ENCODE measurements at regions not wholly inside any gene's neighbourhood (a gene's known extent, or its start where the extent isn't known, plus 50 kb on each side); places are given as distances from the start of the nearest gene placed in this dataset.

GRCh38 chr2:107248932-107249331, 363.0 kb upstream of the ST6GAL2 start:
- Histone ChIP-seq H3K14ac (ENCODE audit: low read length) (no peak overlapping the region), H3K79me2 (ENCODE audit: control insufficient read depth, insufficient read depth, low read length, poor library complexity) (no peaks in the 10 kb centered on the region), H3K23ac (ENCODE audit: low read length) (no peak overlapping the region), H4K8ac (ENCODE audit: low read depth, low read length) (no peak overlapping the region), H4K12ac (ENCODE audit: low read depth, low read length) (no peak overlapping the region), H4K91ac (ENCODE audit: low read depth, low read length) (no peak overlapping the region), H2BK5ac (ENCODE audit: low read depth, low read length, poor library complexity) (no peak overlapping the region), H3K9me3 (ENCODE audit: insufficient read depth, low read depth, low read length) (no peaks in the 10 kb centered on the region), H2AFZ (ENCODE audit: insufficient read depth, low read length, poor library complexity) (no peak overlapping the region), H3K27me3 (ENCODE audit: insufficient read depth, low read length) (no peaks in the 10 kb centered on the region), H3K4ac (ENCODE audit: low read depth, low read length) (no peak overlapping the region), H3K4me3 (ENCODE audit: low read depth, low read length) (no peak overlapping the region), H3K4me1 (ENCODE audit: control insufficient read depth in 1 of 2, insufficient read depth in 2 of 2, low read length in 2 of 2) (no peaks in the 10 kb centered on the region), H2BK120ac (ENCODE audit: insufficient read depth, low read length, poor library complexity) (no peak overlapping the region), H3K36me3 (ENCODE audit: control insufficient read depth in 1 of 2, insufficient read depth in 2 of 2, low read length in 2 of 2) (no peaks in the 10 kb centered on the region), H3K27ac (ENCODE audit: low read depth, low read length) (no peak overlapping the region), H2BK12ac (ENCODE audit: low read length) (no peak overlapping the region), H3K9ac (ENCODE audit: low read length) (no peak overlapping the region), H3K4me2 (ENCODE audit: low read length) (no peak overlapping the region), H3K79me1 (ENCODE audit: low read length) (no peaks in the 10 kb centered on the region), H3K18ac (ENCODE audit: low read length) (no peak overlapping the region), H2AK5ac (ENCODE audit: low read length) (no peak overlapping the region)
- WGBS (ENCODE audit: extremely low coverage, insufficient coverage, insufficient read length) = no CpG with 5 or more reads among the region's 1 CpG
- no peak for DNase-seq

GRCh38 chr2:107255744-107256143, 369.8 kb upstream of the ST6GAL2 start:
- no CpG with 5 or more reads among the region's 14 CpGs for WGBS (ENCODE audit: extremely low coverage, insufficient coverage, insufficient read length)
- no peak overlapping the region for H3K9ac ChIP-seq (ENCODE audit: low read length)
- H3K23ac ChIP-seq (ENCODE audit: low read length) = no peak overlapping the region
- no peak for DNase-seq
- H3K4me2 ChIP-seq (ENCODE audit: low read length) = no peak overlapping the region
- no peaks in the 10 kb centered on the region for H3K79me1 ChIP-seq (ENCODE audit: low read length)
- H2BK120ac ChIP-seq (ENCODE audit: insufficient read depth, low read length, poor library complexity) = no peak overlapping the region
- no peak overlapping the region for H3K4me3 ChIP-seq (ENCODE audit: low read depth, low read length)
- no peak overlapping the region for H2AK5ac ChIP-seq (ENCODE audit: low read length)
- no peaks in the 10 kb centered on the region for H3K36me3 ChIP-seq (ENCODE audit: control insufficient read depth in 1 of 2, insufficient read depth in 2 of 2, low read length in 2 of 2)
- H3K79me2 ChIP-seq (ENCODE audit: control insufficient read depth, insufficient read depth, low read length, poor library complexity) = no peaks in the 10 kb centered on the region
- H3K4me1 ChIP-seq (ENCODE audit: control insufficient read depth in 1 of 2, insufficient read depth in 2 of 2, low read length in 2 of 2) = no peaks in the 10 kb centered on the region
- no peak overlapping the region for H4K8ac ChIP-seq (ENCODE audit: low read depth, low read length)
- no peak overlapping the region for H4K12ac ChIP-seq (ENCODE audit: low read depth, low read length)
- H3K9me3 ChIP-seq (ENCODE audit: insufficient read depth, low read depth, low read length) = no peaks in the 10 kb centered on the region
- no peak overlapping the region for H4K91ac ChIP-seq (ENCODE audit: low read depth, low read length)
- no peak overlapping the region for H3K4ac ChIP-seq (ENCODE audit: low read depth, low read length)
- no peak overlapping the region for H2AFZ ChIP-seq (ENCODE audit: insufficient read depth, low read length, poor library complexity)
- H2BK12ac ChIP-seq (ENCODE audit: low read length) = no peak overlapping the region
- H2BK5ac ChIP-seq (ENCODE audit: low read depth, low read length, poor library complexity) = no peak overlapping the region
- no peaks in the 10 kb centered on the region for H3K27me3 ChIP-seq (ENCODE audit: insufficient read depth, low read length)
- no peak overlapping the region for H3K14ac ChIP-seq (ENCODE audit: low read length)
- H3K27ac ChIP-seq (ENCODE audit: low read depth, low read length) = no peak overlapping the region
- H3K18ac ChIP-seq (ENCODE audit: low read length) = no peak overlapping the region

DNA sequence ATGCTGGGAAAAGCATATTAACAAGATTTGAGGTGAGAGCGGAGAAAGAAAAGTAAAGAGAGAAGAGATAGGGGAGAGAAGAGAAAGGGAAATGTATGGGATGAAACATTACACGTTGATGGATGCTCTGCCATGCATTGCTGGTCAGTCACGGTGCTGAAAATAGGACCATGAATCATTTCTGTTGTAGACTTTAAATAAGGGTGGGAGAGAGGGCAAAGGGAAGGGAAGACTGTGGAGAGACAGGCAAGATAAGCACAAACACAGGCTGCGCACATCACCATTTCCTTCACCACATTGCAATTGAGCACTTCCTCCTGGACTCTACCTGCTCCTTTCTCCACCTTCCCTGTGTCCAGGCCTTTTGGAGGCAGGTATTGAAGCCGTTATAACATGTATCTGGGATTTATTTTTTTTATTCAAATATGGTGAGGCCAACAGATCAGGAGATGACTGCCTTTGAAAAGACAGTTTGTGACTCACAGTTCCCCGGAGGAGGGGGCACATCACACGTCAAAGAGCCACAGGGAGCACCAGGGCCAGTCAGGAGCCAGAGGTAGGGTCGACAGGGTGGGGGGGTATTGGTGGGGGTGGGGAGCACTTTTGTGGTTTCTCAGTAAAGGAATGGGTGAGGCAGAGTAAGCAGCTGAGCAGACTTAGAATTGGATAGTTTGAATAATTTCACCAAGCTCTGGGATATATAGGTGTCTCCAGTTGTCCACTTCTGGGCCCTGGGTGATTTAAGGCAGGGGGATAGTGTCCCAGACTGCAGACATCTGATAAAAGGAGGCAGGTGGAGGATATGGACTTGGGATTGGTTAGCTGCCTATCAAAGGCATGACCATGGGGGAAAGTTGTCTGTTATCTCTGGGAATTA, 372.8 kb upstream of the ST6GAL2 start:
- no peak overlapping the region for H4K8ac ChIP-seq (ENCODE audit: low read depth, low read length)
- DNase-seq = no peak
- 100% methylated on average over 2 of the region's 8 CpGs for WGBS (ENCODE audit: extremely low coverage, insufficient coverage, insufficient read length)
- no peak overlapping the region for H4K91ac ChIP-seq (ENCODE audit: low read depth, low read length)
- H2BK12ac ChIP-seq (ENCODE audit: low read length) = no peak overlapping the region
- no peak overlapping the region for H2BK120ac ChIP-seq (ENCODE audit: insufficient read depth, low read length, poor library complexity)
- H3K79me1 ChIP-seq (ENCODE audit: low read length) = no peaks in the 10 kb centered on the region
- H3K36me3 ChIP-seq (ENCODE audit: control insufficient read depth in 1 of 2, insufficient read depth in 2 of 2, low read length in 2 of 2) = no peaks in the 10 kb centered on the region
- H4K12ac ChIP-seq (ENCODE audit: low read depth, low read length) = no peak overlapping the region
- no peak overlapping the region for H3K23ac ChIP-seq (ENCODE audit: low read length)
- no peak overlapping the region for H3K9ac ChIP-seq (ENCODE audit: low read length)
- H3K79me2 ChIP-seq (ENCODE audit: control insufficient read depth, insufficient read depth, low read length, poor library complexity) = no peaks in the 10 kb centered on the region
- no peak overlapping the region for H2BK5ac ChIP-seq (ENCODE audit: low read depth, low read length, poor library complexity)
- no peak overlapping the region for H2AK5ac ChIP-seq (ENCODE audit: low read length)
- no peak overlapping the region for H3K14ac ChIP-seq (ENCODE audit: low read length)
- H3K27ac ChIP-seq (ENCODE audit: low read depth, low read length) = no peak overlapping the region
- H3K4ac ChIP-seq (ENCODE audit: low read depth, low read length) = no peak overlapping the region
- H3K27me3 ChIP-seq (ENCODE audit: insufficient read depth, low read length) = no peaks in the 10 kb centered on the region
- H3K18ac ChIP-seq (ENCODE audit: low read length) = no peak overlapping the region
- H3K4me2 ChIP-seq (ENCODE audit: low read length) = no peak overlapping the region
- no peaks in the 10 kb centered on the region for H3K4me1 ChIP-seq (ENCODE audit: control insufficient read depth in 1 of 2, insufficient read depth in 2 of 2, low read length in 2 of 2)
- no peaks in the 10 kb centered on the region for H3K9me3 ChIP-seq (ENCODE audit: insufficient read depth, low read depth, low read length)
- no peak overlapping the region for H2AFZ ChIP-seq (ENCODE audit: insufficient read depth, low read length, poor library complexity)
- no peak overlapping the region for H3K4me3 ChIP-seq (ENCODE audit: low read depth, low read length)

DNA sequence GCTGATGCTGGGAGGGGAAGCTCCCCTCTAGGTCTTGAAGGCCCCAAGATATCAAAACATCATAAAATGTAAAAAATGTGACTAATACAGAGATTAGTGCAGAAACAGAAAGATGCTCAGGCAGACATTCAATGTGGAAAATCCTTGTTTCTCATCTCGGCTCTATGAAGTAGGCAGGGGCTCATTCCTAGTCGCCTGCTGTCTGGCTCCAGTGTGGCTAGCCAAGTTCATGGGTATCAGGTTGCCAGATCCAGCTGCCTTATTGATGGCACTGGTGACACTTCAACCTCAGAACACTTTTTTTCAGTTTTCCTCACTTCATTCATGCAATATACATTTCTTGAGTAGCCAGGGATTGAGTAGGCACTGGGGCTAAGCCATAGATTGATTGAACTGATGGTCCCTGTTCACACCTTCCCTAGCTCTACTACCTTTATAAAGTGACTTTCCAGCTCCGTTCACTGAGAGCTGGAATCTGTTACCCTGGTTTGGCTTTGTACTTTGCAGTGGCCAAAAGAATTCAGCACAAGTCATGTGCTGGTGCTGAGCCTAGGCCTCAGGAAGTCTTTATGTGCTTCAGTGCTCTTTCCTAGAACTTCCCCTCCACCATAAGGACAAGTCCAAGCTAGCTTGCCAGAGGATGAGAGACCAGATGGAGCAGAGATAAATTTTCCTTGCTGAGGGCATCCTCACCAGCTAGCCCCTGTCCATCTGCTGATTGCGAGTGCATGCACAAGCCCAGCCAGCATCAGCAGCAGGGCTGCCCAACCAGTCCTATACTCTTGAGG, 373.6 kb upstream of the ST6GAL2 start:
- Histone ChIP-seq H2AFZ (ENCODE audit: insufficient read depth, low read length, poor library complexity) (no peak overlapping the region), H3K27me3 (ENCODE audit: insufficient read depth, low read length) (no peaks in the 10 kb centered on the region)
- no CpG with 5 or more reads among the region's 4 CpGs for WGBS (ENCODE audit: extremely low coverage, insufficient coverage, insufficient read length)

More for the DNA sequence above, 373.6 kb upstream of the ST6GAL2 start:
- Histone ChIP-seq H3K23ac (ENCODE audit: low read length) (no peak overlapping the region), H4K8ac (ENCODE audit: low read depth, low read length) (no peak overlapping the region), H2BK120ac (ENCODE audit: insufficient read depth, low read length, poor library complexity) (no peak overlapping the region), H2BK12ac (ENCODE audit: low read length) (no peak overlapping the region), H3K4me1 (ENCODE audit: control insufficient read depth in 1 of 2, insufficient read depth in 2 of 2, low read length in 2 of 2) (peaks cover 0 to 5% of the 10 kb centered on the region in 2 experiments), H3K14ac (ENCODE audit: low read length) (no peak overlapping the region), H3K4me2 (ENCODE audit: low read length) (no peak overlapping the region), H4K91ac (ENCODE audit: low read depth, low read length) (no peak overlapping the region), H3K79me1 (ENCODE audit: low read length) (no peaks in the 10 kb centered on the region), H3K36me3 (ENCODE audit: control insufficient read depth in 1 of 2, insufficient read depth in 2 of 2, low read length in 2 of 2) (no peaks in the 10 kb centered on the region), H3K4ac (ENCODE audit: low read depth, low read length) (no peak overlapping the region), H4K12ac (ENCODE audit: low read depth, low read length) (no peak overlapping the region), H2AK5ac (ENCODE audit: low read length) (no peak overlapping the region), H3K9ac (ENCODE audit: low read length) (no peak overlapping the region), H3K79me2 (ENCODE audit: control insufficient read depth, insufficient read depth, low read length, poor library complexity) (no peaks in the 10 kb centered on the region), H3K9me3 (ENCODE audit: insufficient read depth, low read depth, low read length) (no peaks in the 10 kb centered on the region), H3K4me3 (ENCODE audit: low read depth, low read length) (no peak overlapping the region), H3K18ac (ENCODE audit: low read length) (no peak overlapping the region), H3K27ac (ENCODE audit: low read depth, low read length) (no peak overlapping the region), H2BK5ac (ENCODE audit: low read depth, low read length, poor library complexity) (no peak overlapping the region)
- no peak for DNase-seq

Data from trophoblast cell (in vitro differentiated cells and primary cell).